ENCODE measurements at regions not wholly inside any gene's neighbourhood (a gene's known extent, or its start where the extent isn't known, plus 50 kb on each side); places are given as distances from the start of the nearest gene placed in this dataset.

DNA sequence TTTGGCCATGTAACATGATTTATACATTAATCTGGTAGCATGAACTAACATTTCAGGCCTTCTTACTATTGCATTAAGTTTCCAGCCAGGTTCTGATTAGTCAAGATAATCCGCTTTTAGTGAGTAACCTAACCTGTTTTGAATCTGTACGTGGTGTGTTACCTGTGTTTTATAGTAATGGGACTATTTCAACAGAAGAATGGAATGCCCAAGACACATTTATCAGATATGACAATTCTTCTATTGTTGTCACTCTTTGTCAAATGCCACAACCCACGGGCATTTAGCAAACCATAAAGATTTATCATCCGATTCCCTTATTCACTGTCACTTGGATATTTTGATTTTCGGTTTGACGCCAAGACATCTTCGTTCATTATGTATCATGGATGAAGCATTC is 117.9 kb downstream of the ETAA1 start:
- Histone ChIP-seq H3K27ac (no peak overlapping the region), H3K9me3 (no peaks in the 10 kb centered on the region), H3K4me1 (no peaks in the 10 kb centered on the region), H3K4me3 (no peak overlapping the region), H3K4me2 (no peak overlapping the region)
- no peak for DNase-seq (ENCODE audit: low read depth in 1 of 2, low spot score in 1 of 2)
- no peak for ATAC-seq
- 77% methylated on average over 7 of the region's 7 CpGs for WGBS (ENCODE audit: missing lambda C conversion rate)
- no peak for FAIRE-seq
- TF ChIP-seq, protein P1, sequence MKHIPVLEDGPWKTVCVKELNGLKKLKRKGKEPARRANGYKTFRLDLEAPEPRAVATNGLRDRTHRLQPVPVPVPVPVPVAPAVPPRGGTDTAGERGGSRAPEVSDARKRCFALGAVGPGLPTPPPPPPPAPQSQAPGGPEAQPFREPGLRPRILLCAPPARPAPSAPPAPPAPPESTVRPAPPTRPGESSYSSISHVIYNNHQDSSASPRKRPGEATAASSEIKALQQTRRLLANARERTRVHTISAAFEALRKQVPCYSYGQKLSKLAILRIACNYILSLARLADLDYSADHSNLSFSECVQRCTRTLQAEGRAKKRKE (CRISPR knock-in tag; IDR thresholded peaks at IDR 0.05; ENCODE audit: low read depth) = no peak
- TF ChIP-seq CEBPB (IDR thresholded peaks at IDR 0.05) (no peak), NR3C1 (IDR thresholded peaks at IDR 0.05) (no peak), CBX2 (IDR thresholded peaks at IDR 0.05; ENCODE audit: borderline replicate concordance, low read depth) (no peak), CHD2 (IDR thresholded peaks at IDR 0.05; ENCODE audit: low read length, partially characterized antibody) (no peak), ZC3H11A (IDR thresholded peaks at IDR 0.05) (no peak), EP300 (IDR thresholded peaks at IDR 0.05) (no peak), ZNF302 (CRISPR knock-in tag; IDR thresholded peaks at IDR 0.05) (no peak), JUNB (IDR thresholded peaks at IDR 0.05) (no peak), PHF8 (IDR thresholded peaks at IDR 0.05; ENCODE audit: borderline replicate concordance, low read depth) (no peak), RARB (CRISPR knock-in tag; IDR thresholded peaks at IDR 0.05) (no peak), SREBF2 (IDR thresholded peaks at IDR 0.05) (no peak), ZFP36 (IDR thresholded peaks at IDR 0.05; ENCODE audit: borderline replicate concordance, partially characterized antibody) (no peak), BHLHE40 (IDR thresholded peaks at IDR 0.05; ENCODE audit: low read depth, low read length) (no peak), TFCP2L1 (CRISPR knock-in tag; IDR thresholded peaks at IDR 0.05) (no peak), HOXB13 (CRISPR knock-in tag; IDR thresholded peaks at IDR 0.05; ENCODE audit: low read depth) (no peak), HDAC2 (IDR thresholded peaks at IDR 0.05) (no peak), FOXS1 (CRISPR knock-in tag; IDR thresholded peaks at IDR 0.05) (no peak)
- TF ChIP-seq, protein P2, sequence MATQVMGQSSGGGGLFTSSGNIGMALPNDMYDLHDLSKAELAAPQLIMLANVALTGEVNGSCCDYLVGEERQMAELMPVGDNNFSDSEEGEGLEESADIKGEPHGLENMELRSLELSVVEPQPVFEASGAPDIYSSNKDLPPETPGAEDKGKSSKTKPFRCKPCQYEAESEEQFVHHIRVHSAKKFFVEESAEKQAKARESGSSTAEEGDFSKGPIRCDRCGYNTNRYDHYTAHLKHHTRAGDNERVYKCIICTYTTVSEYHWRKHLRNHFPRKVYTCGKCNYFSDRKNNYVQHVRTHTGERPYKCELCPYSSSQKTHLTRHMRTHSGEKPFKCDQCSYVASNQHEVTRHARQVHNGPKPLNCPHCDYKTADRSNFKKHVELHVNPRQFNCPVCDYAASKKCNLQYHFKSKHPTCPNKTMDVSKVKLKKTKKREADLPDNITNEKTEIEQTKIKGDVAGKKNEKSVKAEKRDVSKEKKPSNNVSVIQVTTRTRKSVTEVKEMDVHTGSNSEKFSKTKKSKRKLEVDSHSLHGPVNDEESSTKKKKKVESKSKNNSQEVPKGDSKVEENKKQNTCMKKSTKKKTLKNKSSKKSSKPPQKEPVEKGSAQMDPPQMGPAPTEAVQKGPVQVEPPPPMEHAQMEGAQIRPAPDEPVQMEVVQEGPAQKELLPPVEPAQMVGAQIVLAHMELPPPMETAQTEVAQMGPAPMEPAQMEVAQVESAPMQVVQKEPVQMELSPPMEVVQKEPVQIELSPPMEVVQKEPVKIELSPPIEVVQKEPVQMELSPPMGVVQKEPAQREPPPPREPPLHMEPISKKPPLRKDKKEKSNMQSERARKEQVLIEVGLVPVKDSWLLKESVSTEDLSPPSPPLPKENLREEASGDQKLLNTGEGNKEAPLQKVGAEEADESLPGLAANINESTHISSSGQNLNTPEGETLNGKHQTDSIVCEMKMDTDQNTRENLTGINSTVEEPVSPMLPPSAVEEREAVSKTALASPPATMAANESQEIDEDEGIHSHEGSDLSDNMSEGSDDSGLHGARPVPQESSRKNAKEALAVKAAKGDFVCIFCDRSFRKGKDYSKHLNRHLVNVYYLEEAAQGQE (IDR thresholded peaks at IDR 0.05) = no peak
- TF ChIP-seq, protein P3, sequence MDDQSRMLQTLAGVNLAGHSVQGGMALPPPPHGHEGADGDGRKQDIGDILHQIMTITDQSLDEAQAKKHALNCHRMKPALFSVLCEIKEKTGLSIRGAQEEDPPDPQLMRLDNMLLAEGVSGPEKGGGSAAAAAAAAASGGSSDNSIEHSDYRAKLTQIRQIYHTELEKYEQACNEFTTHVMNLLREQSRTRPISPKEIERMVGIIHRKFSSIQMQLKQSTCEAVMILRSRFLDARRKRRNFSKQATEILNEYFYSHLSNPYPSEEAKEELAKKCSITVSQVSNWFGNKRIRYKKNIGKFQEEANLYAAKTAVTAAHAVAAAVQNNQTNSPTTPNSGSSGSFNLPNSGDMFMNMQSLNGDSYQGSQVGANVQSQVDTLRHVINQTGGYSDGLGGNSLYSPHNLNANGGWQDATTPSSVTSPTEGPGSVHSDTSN (IDR thresholded peaks at IDR 0.05) = no peak
- ChIA-PET POLR2A (no interaction called here), CTCF (no interaction called here)

DNA sequence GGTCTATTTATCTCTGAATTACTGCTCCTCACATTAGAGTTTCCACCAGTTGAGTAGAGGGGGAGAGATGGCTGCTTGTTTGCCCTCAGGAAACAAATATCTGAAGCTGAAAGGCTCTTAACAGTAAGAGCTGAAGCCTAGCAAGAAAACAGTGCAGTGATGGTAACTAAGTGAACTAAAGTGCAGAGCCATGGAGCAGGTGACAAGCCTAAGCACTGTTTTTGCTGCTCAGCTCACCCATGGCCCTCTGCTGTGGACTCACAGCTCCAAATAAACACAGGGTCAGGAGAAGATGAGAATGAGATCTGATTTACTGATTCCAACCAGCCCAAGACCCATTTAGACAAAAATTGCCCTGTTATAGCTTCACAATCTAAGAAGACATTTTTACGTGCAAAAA is 118.4 kb downstream of the ETAA1 start:
- Histone ChIP-seq H3K4me2 (no peak overlapping the region), H3K9me3 (no peaks in the 10 kb centered on the region), H3K4me1 (no peaks in the 10 kb centered on the region), H3K4me3 (no peak overlapping the region), H3K27ac (no peak overlapping the region)
- 78% methylated on average over 1 of the region's 1 CpG for WGBS (ENCODE audit: missing lambda C conversion rate)
- ChIA-PET CTCF (no interaction called here), POLR2A (no interaction called here)
- no peak for DNase-seq (ENCODE audit: low read depth in 1 of 2, low spot score in 1 of 2)
- no peak for ATAC-seq
- FAIRE-seq = no peak
- TF ChIP-seq RAD21 (conservative IDR thresholded peaks at IDR 0.05 in 1 of 2, IDR thresholded peaks at IDR 0.05 in 1 of 2) (no peak), FOXS1 (CRISPR knock-in tag; IDR thresholded peaks at IDR 0.05) (no peak), PHF8 (IDR thresholded peaks at IDR 0.05; ENCODE audit: borderline replicate concordance, low read depth) (no peak), EHMT2 (IDR thresholded peaks at IDR 0.05; ENCODE audit: low read depth) (no peak), CEBPB (IDR thresholded peaks at IDR 0.05) (no peak), EP300 (IDR thresholded peaks at IDR 0.05) (no peak), RNF2 (IDR thresholded peaks at IDR 0.05; ENCODE audit: borderline replicate concordance, low read depth) (no peak), MAZ (IDR thresholded peaks at IDR 0.05; ENCODE audit: borderline replicate concordance, low read depth, low read length) (no peak), JUNB (IDR thresholded peaks at IDR 0.05) (no peak), POLR2A (IDR thresholded peaks at IDR 0.05; ENCODE audit: low read length) (no peak), CHD2 (IDR thresholded peaks at IDR 0.05; ENCODE audit: low read length, partially characterized antibody) (no peak), BHLHE40 (IDR thresholded peaks at IDR 0.05; ENCODE audit: low read depth, low read length) (no peak), RARB (CRISPR knock-in tag; IDR thresholded peaks at IDR 0.05) (no peak), MAFK (IDR thresholded peaks at IDR 0.05; ENCODE audit: partially characterized antibody) (no peak), CHD4 (IDR thresholded peaks at IDR 0.05; ENCODE audit: borderline replicate concordance) (no peak)
- TF ChIP-seq, protein P2 (IDR thresholded peaks at IDR 0.05) = no peak
- TF ChIP-seq, protein P4, sequence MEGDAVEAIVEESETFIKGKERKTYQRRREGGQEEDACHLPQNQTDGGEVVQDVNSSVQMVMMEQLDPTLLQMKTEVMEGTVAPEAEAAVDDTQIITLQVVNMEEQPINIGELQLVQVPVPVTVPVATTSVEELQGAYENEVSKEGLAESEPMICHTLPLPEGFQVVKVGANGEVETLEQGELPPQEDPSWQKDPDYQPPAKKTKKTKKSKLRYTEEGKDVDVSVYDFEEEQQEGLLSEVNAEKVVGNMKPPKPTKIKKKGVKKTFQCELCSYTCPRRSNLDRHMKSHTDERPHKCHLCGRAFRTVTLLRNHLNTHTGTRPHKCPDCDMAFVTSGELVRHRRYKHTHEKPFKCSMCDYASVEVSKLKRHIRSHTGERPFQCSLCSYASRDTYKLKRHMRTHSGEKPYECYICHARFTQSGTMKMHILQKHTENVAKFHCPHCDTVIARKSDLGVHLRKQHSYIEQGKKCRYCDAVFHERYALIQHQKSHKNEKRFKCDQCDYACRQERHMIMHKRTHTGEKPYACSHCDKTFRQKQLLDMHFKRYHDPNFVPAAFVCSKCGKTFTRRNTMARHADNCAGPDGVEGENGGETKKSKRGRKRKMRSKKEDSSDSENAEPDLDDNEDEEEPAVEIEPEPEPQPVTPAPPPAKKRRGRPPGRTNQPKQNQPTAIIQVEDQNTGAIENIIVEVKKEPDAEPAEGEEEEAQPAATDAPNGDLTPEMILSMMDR (IDR thresholded peaks at IDR 0.05) = no peak
